ENCODE measurements at regions not wholly inside any gene's neighbourhood (a gene's known extent, or its start where the extent isn't known, plus 50 kb on each side); places are given as distances from the start of the nearest gene placed in this dataset.

DNA sequence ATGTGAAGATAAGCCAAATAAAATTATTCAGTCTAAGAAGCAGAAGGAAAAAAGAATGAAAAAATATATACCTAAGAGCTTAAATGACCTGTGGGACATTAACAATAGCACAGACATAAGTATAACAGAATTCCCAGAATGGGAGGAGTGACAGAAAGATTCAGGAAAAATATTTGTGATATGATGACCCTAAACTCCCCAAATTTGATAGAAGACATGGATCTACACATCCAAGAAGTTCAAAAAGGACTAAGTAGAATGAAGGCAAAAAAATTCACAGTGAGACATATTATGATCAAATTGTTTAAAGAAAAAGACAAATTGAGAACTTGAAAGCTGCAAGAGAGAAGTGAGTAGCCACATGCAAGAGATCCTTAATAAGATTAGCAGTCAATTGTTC is 211.4 kb upstream of the OR4E1 start:
- Histone ChIP-seq H3K9me3 (peaks cover 0 to 3% (median 0%) of the 10 kb centered on the region in 4 donors), H3K27me3 (no peaks in the 10 kb centered on the region), H3K36me3 (no peaks in the 10 kb centered on the region), H3K4me3 (no peak overlapping the region), H3K4me1 (no peaks in the 10 kb centered on the region), H3K27ac (no peak overlapping the region)
- TF ChIP-seq, protein P1, sequence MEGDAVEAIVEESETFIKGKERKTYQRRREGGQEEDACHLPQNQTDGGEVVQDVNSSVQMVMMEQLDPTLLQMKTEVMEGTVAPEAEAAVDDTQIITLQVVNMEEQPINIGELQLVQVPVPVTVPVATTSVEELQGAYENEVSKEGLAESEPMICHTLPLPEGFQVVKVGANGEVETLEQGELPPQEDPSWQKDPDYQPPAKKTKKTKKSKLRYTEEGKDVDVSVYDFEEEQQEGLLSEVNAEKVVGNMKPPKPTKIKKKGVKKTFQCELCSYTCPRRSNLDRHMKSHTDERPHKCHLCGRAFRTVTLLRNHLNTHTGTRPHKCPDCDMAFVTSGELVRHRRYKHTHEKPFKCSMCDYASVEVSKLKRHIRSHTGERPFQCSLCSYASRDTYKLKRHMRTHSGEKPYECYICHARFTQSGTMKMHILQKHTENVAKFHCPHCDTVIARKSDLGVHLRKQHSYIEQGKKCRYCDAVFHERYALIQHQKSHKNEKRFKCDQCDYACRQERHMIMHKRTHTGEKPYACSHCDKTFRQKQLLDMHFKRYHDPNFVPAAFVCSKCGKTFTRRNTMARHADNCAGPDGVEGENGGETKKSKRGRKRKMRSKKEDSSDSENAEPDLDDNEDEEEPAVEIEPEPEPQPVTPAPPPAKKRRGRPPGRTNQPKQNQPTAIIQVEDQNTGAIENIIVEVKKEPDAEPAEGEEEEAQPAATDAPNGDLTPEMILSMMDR (IDR thresholded peaks at IDR 0.05): no peak
- TF ChIP-seq EP300 (IDR thresholded peaks at IDR 0.05): no peak
- TF ChIP-seq POLR2A (IDR thresholded peaks at IDR 0.05): no peak
- no peak for TF ChIP-seq POLR2AphosphoS5 (IDR thresholded peaks at IDR 0.05)
- no peak for DNase-seq
- intact Hi-C loops (cut with DNase I; ENCODE audit: low total_unique reads): no loop called here

DNA sequence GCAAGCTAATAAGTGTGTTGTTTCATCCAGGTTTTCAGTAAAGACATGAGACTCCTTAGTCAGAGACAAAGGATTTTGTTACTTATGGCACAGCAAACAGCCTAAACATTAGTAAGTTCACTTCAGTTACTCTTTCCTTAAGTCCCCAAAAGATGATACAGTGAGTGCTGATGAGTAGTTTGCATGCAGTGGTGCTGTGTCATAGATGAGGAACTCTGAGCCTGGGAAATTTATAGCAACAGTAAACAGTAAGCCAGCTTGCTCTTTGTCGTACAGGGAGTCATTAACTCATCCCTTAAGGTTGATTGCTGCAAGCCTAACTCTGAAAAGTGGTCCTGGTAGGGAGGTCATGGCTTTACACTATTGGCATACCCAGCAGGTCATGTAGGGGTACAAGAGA is 208.6 kb upstream of the OR4E1 start:
- Histone ChIP-seq H3K4me3 (no peak overlapping the region), H3K4me1 (no peaks in the 10 kb centered on the region), H3K27ac (no peak overlapping the region), H3K27me3 (no peaks in the 10 kb centered on the region), H3K36me3 (no peaks in the 10 kb centered on the region), H3K9me3 (peaks cover 0 to 3% (median 0%) of the 10 kb centered on the region in 4 donors)
- WGBS, 5 donors: 45 to 65% (median 52%) methylated on average over 1 of the region's 1 CpG
- TF ChIP-seq POLR2A (IDR thresholded peaks at IDR 0.05) (no peak), POLR2AphosphoS5 (IDR thresholded peaks at IDR 0.05) (no peak), EP300 (IDR thresholded peaks at IDR 0.05) (no peak)
- TF ChIP-seq, protein P1 (IDR thresholded peaks at IDR 0.05): no peak
- no peak for DNase-seq
- intact Hi-C loops (cut with DNase I; ENCODE audit: low total_unique reads): no loop called here

DNA sequence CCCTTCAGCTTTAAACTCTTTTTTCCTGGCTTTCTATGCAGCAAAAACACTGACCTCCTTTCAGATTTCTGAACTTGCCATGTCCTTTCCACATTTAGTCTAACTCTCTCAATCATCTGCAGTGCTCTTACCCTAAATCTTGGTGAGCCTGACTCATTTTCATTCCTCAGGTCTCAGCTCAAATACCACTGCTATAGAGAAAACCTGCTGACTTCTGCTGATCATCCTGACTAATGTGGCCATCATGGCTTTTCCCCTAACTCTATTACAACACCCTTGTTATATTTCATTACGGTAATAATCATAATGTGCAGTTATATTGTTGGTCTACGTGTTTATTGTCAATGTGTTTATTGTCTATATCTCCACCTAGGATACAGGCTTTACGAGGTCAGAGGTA is 207.3 kb upstream of the OR4E1 start:
- no peaks in the 10 kb centered on the region for H3K36me3 ChIP-seq
- intact Hi-C loops (cut with DNase I; ENCODE audit: low total_unique reads): no loop called here
- TF ChIP-seq POLR2A (IDR thresholded peaks at IDR 0.05) (no peak), EP300 (IDR thresholded peaks at IDR 0.05) (no peak), POLR2AphosphoS5 (IDR thresholded peaks at IDR 0.05) (no peak)
- TF ChIP-seq, protein P1 (IDR thresholded peaks at IDR 0.05): no peak
- H3K4me1 ChIP-seq: peaks cover 0 to 4% (median 0%) of the 10 kb centered on the region in 4 donors
- H3K27me3 ChIP-seq: no peaks in the 10 kb centered on the region
- no peak for DNase-seq
- H3K9me3 ChIP-seq: peaks cover 0 to 3% (median 0%) of the 10 kb centered on the region in 4 donors
- H3K4me3 ChIP-seq: no peak overlapping the region
- H3K27ac ChIP-seq: no peak overlapping the region
- WGBS, 5 donors: 39 to 78% (median 54%) methylated on average over 3 of the region's 3 CpGs

DNA sequence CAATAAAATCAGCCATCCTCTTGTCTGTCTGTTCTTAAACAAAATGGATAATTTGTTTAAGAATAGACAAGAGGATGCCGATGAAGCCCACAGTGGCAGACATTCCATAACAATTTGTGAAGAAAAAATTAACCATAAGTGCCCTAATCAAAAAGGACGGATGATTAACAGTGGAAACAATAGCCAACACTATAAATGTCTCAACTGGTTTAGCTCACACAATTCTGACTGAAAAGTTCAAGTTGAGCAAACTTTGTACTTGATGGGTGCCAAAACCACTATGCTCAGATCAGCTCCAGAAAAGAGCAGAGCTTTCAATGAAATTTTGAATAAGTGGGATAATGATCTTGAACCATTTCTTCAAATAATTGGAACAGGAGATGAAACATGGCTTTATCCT is 202.2 kb upstream of the OR4E1 start:
- Histone ChIP-seq H3K4me1 (peaks cover 0 to 7% (median 3%) of the 10 kb centered on the region in 4 donors), H3K27ac (no peak overlapping the region), H3K9me3 (no peaks in the 10 kb centered on the region), H3K36me3 (no peaks in the 10 kb centered on the region), H3K4me3 (no peak overlapping the region), H3K27me3 (no peaks in the 10 kb centered on the region)
- no peak for DNase-seq
- TF ChIP-seq, protein P1 (IDR thresholded peaks at IDR 0.05): no peak
- no peak for TF ChIP-seq POLR2A (IDR thresholded peaks at IDR 0.05)
- intact Hi-C loops (cut with DNase I; ENCODE audit: low total_unique reads): no loop called here
- 35 to 75% (median 65%) methylated on average over 2 of the region's 2 CpGs for WGBS, 5 donors
